CD4-positive, CD25-positive, alpha-beta regulatory T cell (primary cell): ENCODE measurements at regions not wholly inside any gene's neighbourhood (a gene's known extent, or its start where the extent isn't known, plus 50 kb on each side); places are given as distances from the start of the nearest gene placed in this dataset.
A peak's percentile ranks its signal among the peaks of the same experiment; 100 is the strongest.

ENCODE experiments used
- ATAC-seq, 2 donors: fragments of 150-1000 bp; cut with Tn5 transposase; one replicate each; pipeline ENCODE4 v1.10.0; 2021; ENCODE audit warnings: low read depth in 2 of 2, moderate number of reproducible peaks in 2 of 2, moderate library complexity in 1 of 2
- DNase-seq, 3 donors: peaks; one replicate each; pipeline versions ENCODE4 v3.0.0 to v3.0.0-alpha.2; 2012 to 2022; ENCODE audit warnings: mixed read lengths in 1 of 3
- H3K27ac ChIP-seq: one replicate; pipeline ENCODE4 v1.7.0; 2013; ENCODE audit warnings: mild to moderate bottlenecking, low read length; ENCODE audit not compliant: insufficient read depth, poor library complexity, severe bottlenecking
- H3K27me3 ChIP-seq: one replicate; pipeline ENCODE4 v1.7.0; 2013; ENCODE audit warnings: low read length; ENCODE audit not compliant: control insufficient read depth, insufficient read depth
- H3K36me3 ChIP-seq: one replicate; pipeline ENCODE4 v1.7.0; 2013; ENCODE audit warnings: mild to moderate bottlenecking, low read length, moderate library complexity; ENCODE audit not compliant: control insufficient read depth, insufficient read depth
- H3K4me1 ChIP-seq: 2 replicates; pipeline ENCODE4 v1.7.0; 2013; ENCODE audit warnings: mild to moderate bottlenecking, low read length; ENCODE audit not compliant: insufficient read depth, control insufficient read depth, poor library complexity, severe bottlenecking
- H3K4me3 ChIP-seq: one replicate; pipeline ENCODE4 v1.7.0; 2013; ENCODE audit warnings: low read depth, mild to moderate bottlenecking, low read length, moderate library complexity
- H3K9me3 ChIP-seq, 2 experiments: 1 replicate in 1 of 2; 2 replicates in 1 of 2; pipeline ENCODE4 v1.7.0; 2013; ENCODE audit warnings: low read length in 2 of 2, mild to moderate bottlenecking in 1 of 2, moderate library complexity in 1 of 2; ENCODE audit not compliant: control insufficient read depth in 2 of 2
- H3K27ac Mint-ChIP-seq, 3 donors: one replicate each; pipeline ENCODE4 v1.8.0; 2020 to 2022; ENCODE audit warnings: mild to moderate bottlenecking in 3 of 3, mixed read lengths in 3 of 3, moderate library complexity in 2 of 3
- H3K27me3 Mint-ChIP-seq: one replicate; pipeline ENCODE4 v1.8.0; 2022; ENCODE audit warnings: mild to moderate bottlenecking, mixed read lengths
- H3K36me3 Mint-ChIP-seq: one replicate; pipeline ENCODE4 v1.8.0; 2020; ENCODE audit warnings: mixed read lengths
- H3K4me1 Mint-ChIP-seq, 4 donors: one replicate each; pipeline ENCODE4 v1.8.0; 2020 to 2022; ENCODE audit warnings: mixed read lengths in 4 of 4, mild to moderate bottlenecking in 1 of 4
- H3K4me3 Mint-ChIP-seq, 4 donors: one replicate each; pipeline ENCODE4 v1.8.0; 2020 to 2022; ENCODE audit warnings: mild to moderate bottlenecking in 4 of 4, mixed read lengths in 4 of 4, moderate library complexity in 3 of 4
- H3K9me3 Mint-ChIP-seq, 7 donors: one replicate each; pipeline ENCODE4 v1.8.0; 2020 to 2022; ENCODE audit warnings: mixed read lengths in 7 of 7, mild to moderate bottlenecking in 3 of 7, moderate library complexity in 2 of 7

GRCh38 chr3:18245721-18246120 lies 179.4 kb downstream of the SATB1 start:
- H3K36me3 Mint-ChIP-seq: no peaks in the 10 kb centered on the region
- H3K4me3 Mint-ChIP-seq: no peak overlapping the region
- H3K27ac Mint-ChIP-seq: no peak overlapping the region
- Histone ChIP-seq H3K4me3 (no peak overlapping the region), H3K36me3 (no peaks in the 10 kb centered on the region), H3K27ac (no peak overlapping the region), H3K4me1 (no peaks in the 10 kb centered on the region), H3K9me3 (no peaks in the 10 kb centered on the region), H3K27me3 (no peaks in the 10 kb centered on the region)
- DNase-seq (no peak), ATAC-seq (no peak)
- H3K9me3 Mint-ChIP-seq: no peaks in the 10 kb centered on the region
- no peaks in the 10 kb centered on the region for H3K4me1 Mint-ChIP-seq
- peaks cover 4% of the 10 kb centered on the region for H3K27me3 Mint-ChIP-seq

DNA sequence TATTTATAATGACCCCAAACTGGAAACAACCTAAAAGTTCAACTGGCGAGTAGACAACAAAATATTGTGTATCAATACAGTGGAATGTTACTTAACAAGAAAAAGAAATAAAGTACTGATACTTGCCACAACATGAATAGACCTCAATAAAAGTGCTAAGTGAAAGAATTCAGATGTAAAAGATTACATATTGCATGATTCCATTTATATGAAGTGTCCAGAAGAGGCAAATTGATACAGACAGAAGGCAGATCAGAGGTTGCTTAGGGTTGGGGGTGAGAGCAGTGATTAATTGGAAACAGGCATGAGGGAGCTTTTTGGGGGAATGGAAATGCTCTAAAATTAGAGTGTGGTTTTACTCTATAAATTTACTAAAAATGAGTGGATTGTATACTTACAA lies 183.3 kb downstream of the SATB1 start:
- H3K9me3 ChIP-seq: no peaks in the 10 kb centered on the region
- Mint-ChIP-seq H3K4me3 (no peak overlapping the region), H3K27me3 (peaks cover 8% of the 10 kb centered on the region), H3K36me3 (no peaks in the 10 kb centered on the region), H3K4me1 (no peaks in the 10 kb centered on the region), H3K9me3 (no peaks in the 10 kb centered on the region), H3K27ac (no peak overlapping the region)
- DNase-seq: no peak
- H3K4me1 ChIP-seq: no peaks in the 10 kb centered on the region
- H3K27ac ChIP-seq: no peak overlapping the region
- H3K27me3 ChIP-seq: no peaks in the 10 kb centered on the region
- no peaks in the 10 kb centered on the region for H3K36me3 ChIP-seq
- no peak for ATAC-seq
- H3K4me3 ChIP-seq: no peak overlapping the region

DNA sequence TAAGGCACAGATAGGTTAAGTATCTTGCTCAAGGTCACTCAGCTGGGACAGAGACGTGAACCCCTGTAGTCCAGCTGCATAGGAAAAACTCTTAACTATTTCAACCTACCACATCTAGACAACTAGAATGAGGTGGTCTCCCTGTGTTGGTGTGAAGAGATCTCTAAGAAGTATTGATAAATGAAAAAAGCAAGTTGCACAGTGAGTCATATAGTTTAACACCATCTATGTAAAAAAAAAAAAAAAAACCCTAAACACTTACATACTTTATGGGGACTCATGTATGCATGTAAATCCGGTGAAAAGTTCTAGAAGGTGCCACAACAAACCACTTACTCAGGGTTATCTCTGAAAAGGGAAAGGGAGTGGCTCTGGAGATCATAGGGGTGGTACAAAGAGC lies 185.5 kb downstream of the SATB1 start:
- Mint-ChIP-seq H3K9me3 (no peaks in the 10 kb centered on the region), H3K36me3 (no peaks in the 10 kb centered on the region), H3K4me3 (no peak overlapping the region), H3K27me3 (peaks cover 8% of the 10 kb centered on the region), H3K4me1 (no peaks in the 10 kb centered on the region), H3K27ac (no peak overlapping the region)
- Histone ChIP-seq H3K9me3 (no peaks in the 10 kb centered on the region), H3K27ac (no peak overlapping the region), H3K4me1 (no peaks in the 10 kb centered on the region), H3K4me3 (no peak overlapping the region), H3K36me3 (no peaks in the 10 kb centered on the region), H3K27me3 (no peaks in the 10 kb centered on the region)
- no peak for ATAC-seq
- no peak for DNase-seq

- H3K27me3 Mint-ChIP-seq: peaks cover 8% of the 10 kb centered on the region
- no peak overlapping the region for H3K27ac ChIP-seq
- no peaks in the 10 kb centered on the region for H3K27me3 ChIP-seq
- no peaks in the 10 kb centered on the region for H3K36me3 ChIP-seq
- H3K27ac Mint-ChIP-seq: no peak overlapping the region
- no peaks in the 10 kb centered on the region for H3K9me3 ChIP-seq
- no peak overlapping the region for H3K4me3 Mint-ChIP-seq
- no peak for DNase-seq
- H3K4me1 ChIP-seq: no peaks in the 10 kb centered on the region
- H3K9me3 Mint-ChIP-seq: no peaks in the 10 kb centered on the region
- no peak overlapping the region for H3K4me3 ChIP-seq
- H3K4me1 Mint-ChIP-seq: no peaks in the 10 kb centered on the region
- no peaks in the 10 kb centered on the region for H3K36me3 Mint-ChIP-seq
- ATAC-seq: no peak
These were observed 186.3 kb downstream of the SATB1 start for GRCh38 chr3:18238746-18239331.

GRCh38 chr3:18238332-18238731 lies 186.8 kb downstream of the SATB1 start:
- H3K9me3 ChIP-seq: no peaks in the 10 kb centered on the region
- H3K27me3 ChIP-seq: no peaks in the 10 kb centered on the region
- DNase-seq (no peak), ATAC-seq (no peak)
- no peaks in the 10 kb centered on the region for H3K36me3 ChIP-seq
- no peak overlapping the region for H3K4me3 ChIP-seq
- Mint-ChIP-seq H3K36me3 (no peaks in the 10 kb centered on the region), H3K27ac (no peak overlapping the region), H3K4me3 (no peak overlapping the region), H3K4me1 (no peaks in the 10 kb centered on the region), H3K9me3 (no peaks in the 10 kb centered on the region), H3K27me3 (peaks cover 6% of the 10 kb centered on the region)
- no peak overlapping the region for H3K27ac ChIP-seq
- no peaks in the 10 kb centered on the region for H3K4me1 ChIP-seq

GRCh38 chr3:18237251-18238005 lies 187.7 kb downstream of the SATB1 start:
- Histone ChIP-seq H3K27ac (no peak overlapping the region), H3K4me1 (no peaks in the 10 kb centered on the region), H3K9me3 (no peaks in the 10 kb centered on the region), H3K36me3 (no peaks in the 10 kb centered on the region), H3K4me3 (no peak overlapping the region), H3K27me3 (no peaks in the 10 kb centered on the region)
- H3K4me3 Mint-ChIP-seq: no peak overlapping the region
- H3K36me3 Mint-ChIP-seq: no peaks in the 10 kb centered on the region
- no peaks in the 10 kb centered on the region for H3K9me3 Mint-ChIP-seq
- H3K27ac Mint-ChIP-seq: no peak overlapping the region
- H3K27me3 Mint-ChIP-seq: peaks cover 4% of the 10 kb centered on the region
- no peaks in the 10 kb centered on the region for H3K4me1 Mint-ChIP-seq
- DNase-seq (peak in 1 of 3 donors; percentile 38), ATAC-seq (no peak)

DNA sequence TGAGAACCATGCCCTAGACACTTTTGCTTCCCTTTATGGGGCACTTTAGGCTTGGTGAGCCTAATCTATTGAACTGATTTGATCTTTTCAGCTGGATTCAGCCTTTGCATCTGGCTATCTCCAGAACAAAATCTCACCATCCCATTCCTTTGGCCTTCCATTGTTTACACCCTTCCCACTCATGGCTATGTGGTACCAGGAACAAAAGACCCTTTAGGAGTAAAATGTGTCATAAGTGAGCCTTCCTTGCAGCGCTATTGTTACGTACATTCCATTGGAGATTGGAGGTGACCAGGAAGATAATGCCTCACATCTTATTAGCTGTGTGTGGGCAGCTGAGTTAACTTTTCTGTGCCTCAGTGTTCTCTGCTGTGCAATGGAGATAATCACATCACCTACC lies 188.4 kb downstream of the SATB1 start:
- H3K9me3 ChIP-seq: no peaks in the 10 kb centered on the region
- DNase-seq: no peak
- no peak overlapping the region for H3K27ac ChIP-seq
- Mint-ChIP-seq H3K4me3 (no peak overlapping the region), H3K4me1 (no peaks in the 10 kb centered on the region), H3K27ac (no peak overlapping the region), H3K9me3 (no peaks in the 10 kb centered on the region), H3K27me3 (peaks cover 4% of the 10 kb centered on the region), H3K36me3 (no peaks in the 10 kb centered on the region)
- H3K27me3 ChIP-seq: no peaks in the 10 kb centered on the region
- ATAC-seq: no peak
- H3K4me1 ChIP-seq: no peaks in the 10 kb centered on the region
- no peak overlapping the region for H3K4me3 ChIP-seq
- H3K36me3 ChIP-seq: no peaks in the 10 kb centered on the region

- Mint-ChIP-seq H3K27me3 (peaks cover 9% of the 10 kb centered on the region), H3K4me3 (no peak overlapping the region), H3K36me3 (no peaks in the 10 kb centered on the region), H3K4me1 (no peaks in the 10 kb centered on the region), H3K9me3 (no peaks in the 10 kb centered on the region), H3K27ac (no peak overlapping the region)
- Histone ChIP-seq H3K27me3 (no peaks in the 10 kb centered on the region), H3K36me3 (no peaks in the 10 kb centered on the region), H3K9me3 (no peaks in the 10 kb centered on the region), H3K4me1 (no peaks in the 10 kb centered on the region), H3K27ac (no peak overlapping the region), H3K4me3 (no peak overlapping the region)
- ATAC-seq (no peak), DNase-seq (no peak)
These were observed 190.3 kb downstream of the SATB1 start for GRCh38 chr3:18234717-18235335.
